HFFc6 (cell line): ENCODE measurements at regions not wholly inside any gene's neighbourhood (a gene's known extent, or its start where the extent isn't known, plus 50 kb on each side); places are given as distances from the start of the nearest gene placed in this dataset.

Experiments used
- DNase-seq: peaks from one replicate; pipeline ENCODE4 v3.0.0-alpha.2; 2018
- H3K27ac Mint-ChIP-seq: 2 replicates; pipeline ENCODE4 v1.8.0; 2020; ENCODE audit warnings: mild to moderate bottlenecking, mixed read lengths
- H3K27me3 Mint-ChIP-seq: 2 replicates; pipeline ENCODE4 v1.8.0; 2021; ENCODE audit warnings: mild to moderate bottlenecking, moderate library complexity, mixed read lengths; ENCODE audit not compliant: insufficient read depth
- H3K36me3 Mint-ChIP-seq: 2 replicates; pipeline ENCODE4 v1.8.0; 2021; ENCODE audit warnings: low read depth, mixed read lengths
- H3K4me1 Mint-ChIP-seq: 2 replicates; pipeline ENCODE4 v1.8.0; 2020; ENCODE audit warnings: low read depth, mixed read lengths
- H3K4me3 Mint-ChIP-seq: 2 replicates; pipeline ENCODE4 v1.8.0; 2020; ENCODE audit warnings: mild to moderate bottlenecking, moderate library complexity, mixed read lengths
- H3K9me3 Mint-ChIP-seq: 2 replicates; pipeline ENCODE4 v1.8.0; 2020; ENCODE audit warnings: mild to moderate bottlenecking, mixed read lengths
- CTCF ChIP-seq: fragments of 200-600 bp; sonication (generic); IDR thresholded peaks from 2 replicates; pipeline ENCODE4 v1.5.0; 2021; ENCODE audit warnings: antibody characterized with exemption, mild to moderate bottlenecking

DNA sequence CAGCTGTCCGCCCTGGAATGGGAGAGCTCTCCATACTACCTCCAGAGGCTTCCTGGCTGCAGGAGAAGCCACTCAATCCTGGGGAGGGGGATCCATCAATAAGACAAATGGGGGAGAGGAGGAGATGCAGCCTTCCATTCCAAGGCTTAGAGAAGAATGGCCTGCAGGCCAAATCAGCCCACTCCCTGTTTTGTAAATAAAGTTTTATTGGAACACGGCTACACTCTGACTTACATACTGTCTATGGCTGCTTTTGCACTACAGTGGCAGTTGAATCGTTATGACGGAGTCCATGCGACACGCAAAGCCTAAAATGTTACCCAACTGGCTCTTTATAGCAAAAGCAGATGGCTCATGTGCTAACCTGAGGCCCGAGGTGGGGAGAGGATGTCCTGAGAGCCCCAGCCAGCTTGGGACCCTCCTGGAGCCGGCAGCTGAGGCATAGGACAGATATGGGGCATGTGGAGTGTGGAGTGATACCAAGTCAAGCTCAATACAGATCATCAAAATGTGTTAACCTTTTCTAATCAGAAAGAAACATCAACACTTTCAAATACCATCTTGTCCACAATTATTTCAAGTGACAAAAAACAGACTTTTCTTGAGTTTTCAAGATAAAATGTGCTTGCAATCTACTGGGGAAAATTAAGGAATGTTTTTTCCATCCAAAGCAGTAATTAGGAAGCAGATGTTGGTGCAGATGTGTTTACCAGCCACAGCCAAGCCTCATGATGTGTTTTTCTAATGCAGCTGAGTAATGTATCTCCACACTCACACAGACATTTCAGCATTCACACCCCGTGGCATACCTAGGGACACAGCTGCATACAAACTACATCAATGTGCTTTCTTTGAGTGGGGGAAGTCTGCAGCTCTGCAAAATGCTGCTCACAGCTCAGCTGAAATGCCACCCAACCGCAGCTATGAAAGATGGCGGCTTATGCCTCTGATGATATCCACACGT, 181.6 kb downstream of the SHANK2 start:
- no peaks in the 10 kb centered on the region for H3K4me1 Mint-ChIP-seq
- no peaks in the 10 kb centered on the region; the same call in 1 of the 2 replicates for H3K9me3 Mint-ChIP-seq
- no peak overlapping the region for H3K4me3 Mint-ChIP-seq
- no peak for DNase-seq
- H3K36me3 Mint-ChIP-seq = no peaks in the 10 kb centered on the region
- no peak overlapping the region for H3K27ac Mint-ChIP-seq
- peaks cover 5% of the 10 kb centered on the region for H3K27me3 Mint-ChIP-seq
- no peak for TF ChIP-seq CTCF

DNA sequence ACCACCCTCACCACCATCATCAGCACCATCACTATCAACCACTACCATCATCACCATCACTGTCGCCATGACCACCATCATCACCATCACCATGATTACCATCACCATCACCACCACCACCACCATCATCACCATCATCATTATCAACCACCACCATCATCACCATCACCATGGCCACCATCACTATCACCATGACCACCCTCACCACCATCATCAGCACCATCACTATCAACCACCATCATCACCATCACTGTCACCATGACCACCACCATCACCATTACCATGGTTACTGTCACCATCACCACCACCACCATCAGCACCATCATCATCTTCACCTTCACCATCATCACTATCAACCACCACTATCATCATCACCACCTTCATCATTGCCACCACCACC, 183.4 kb downstream of the SHANK2 start:
- DNase-seq = no peak
- H3K36me3 Mint-ChIP-seq = no peaks in the 10 kb centered on the region

DNA sequence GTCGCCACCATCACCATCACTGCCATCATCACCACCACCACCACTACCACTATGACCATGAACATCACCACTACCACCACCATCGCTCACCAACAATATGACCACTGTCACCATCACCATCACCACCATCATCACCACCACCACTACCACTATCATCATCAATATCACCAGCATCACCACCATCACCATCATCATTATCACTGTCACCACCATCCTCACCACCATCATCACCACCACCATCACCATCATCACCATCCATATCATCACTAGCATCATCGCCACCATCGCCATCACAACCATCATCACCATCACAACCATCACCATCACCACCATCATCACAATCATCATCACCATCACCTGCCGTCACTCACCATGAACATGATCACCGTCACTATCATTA, 184.6 kb downstream of the SHANK2 start:
- Mint-ChIP-seq H3K27ac (no peak overlapping the region), H3K4me3 (no peak overlapping the region), H3K27me3 (peaks cover 7% of the 10 kb centered on the region), H3K4me1 (no peaks in the 10 kb centered on the region), H3K36me3 (no peaks in the 10 kb centered on the region), H3K9me3 (peaks cover 10% of the 10 kb centered on the region)
- DNase-seq = no peak
- no peak for TF ChIP-seq CTCF

More for the DNA sequence above, 183.4 kb downstream of the SHANK2 start:
- no peak for TF ChIP-seq CTCF
- Mint-ChIP-seq H3K4me3 (no peak overlapping the region), H3K27me3 (peaks cover 5% of the 10 kb centered on the region), H3K4me1 (no peaks in the 10 kb centered on the region), H3K27ac (no peak overlapping the region), H3K9me3 (no peaks in the 10 kb centered on the region; the same call in 1 of the 2 replicates)

- H3K27me3 Mint-ChIP-seq = peaks cover 6% of the 10 kb centered on the region
- no peak for TF ChIP-seq CTCF
- no peaks in the 10 kb centered on the region for H3K4me1 Mint-ChIP-seq
- peaks cover 14% of the 10 kb centered on the region for H3K9me3 Mint-ChIP-seq
- H3K36me3 Mint-ChIP-seq = peaks cover 4% of the 10 kb centered on the region; the same call in 1 of the 2 replicates
- no peak overlapping the region for H3K4me3 Mint-ChIP-seq
- H3K27ac Mint-ChIP-seq = no peak overlapping the region
- DNase-seq = no peak
Observed at GRCh38 chr11:71066311-71066710, 186.1 kb downstream of the SHANK2 start.

- Mint-ChIP-seq H3K27me3 (peaks cover 6% of the 10 kb centered on the region), H3K4me3 (no peak overlapping the region), H3K9me3 (peaks cover 14% of the 10 kb centered on the region), H3K36me3 (peaks cover 4% of the 10 kb centered on the region; the same call in 1 of the 2 replicates), H3K4me1 (no peaks in the 10 kb centered on the region), H3K27ac (no peak overlapping the region)
- no peak for DNase-seq
- TF ChIP-seq CTCF = no peak
Observed at GRCh38 chr11:71065841-71066240, 186.5 kb downstream of the SHANK2 start.
